Neural progenitor cell (in vitro differentiated cells): ENCODE measurements at regions not wholly inside any gene's neighbourhood (a gene's known extent, or its start where the extent isn't known, plus 50 kb on each side); places are given as distances from the start of the nearest gene placed in this dataset. TPM values are rescaled to one million over a fixed set of nuclear protein-coding genes. Genes with fewer than 3 reads are reported as not detected.

ENCODE experiments used
- DNase-seq: peaks from one replicate; pipeline ENCODE4 v3.0.0-alpha.2; 2016; ENCODE audit warnings: low spot score
- H2AFZ ChIP-seq: fragments of 200-600 bp; sonication (generic); replicated peaks from 2 replicates; pipeline ENCODE4 v1.6.1; 2016; ENCODE audit warnings: antibody characterized with exemption
- H3F3A ChIP-seq: fragments of 200-600 bp; sonication (generic); 2 replicates; pipeline ENCODE4 v1.6.1; 2016; ENCODE audit warnings: antibody characterized with exemption, low read depth
- H3K27ac ChIP-seq: fragments of 200-600 bp; sonication (generic); 2 replicates; pipeline ENCODE4 v1.5.1; 2016; ENCODE audit warnings: mild to moderate bottlenecking
- H3K27me3 ChIP-seq: fragments of 200-600 bp; sonication (generic); 2 replicates; pipeline ENCODE4 v1.6.1; 2016; ENCODE audit warnings: mild to moderate bottlenecking, moderate library complexity
- H3K36me3 ChIP-seq: fragments of 200-600 bp; sonication (generic); 2 replicates; pipeline ENCODE4 v1.5.1; 2016
- H3K4me1 ChIP-seq: fragments of 200-600 bp; sonication (generic); 2 replicates; pipeline ENCODE4 v1.6.1; 2016; ENCODE audit warnings: mixed run types
- H3K4me2 ChIP-seq: fragments of 200-600 bp; sonication (generic); 2 replicates; pipeline ENCODE4 v1.6.1; 2016
- H3K4me3 ChIP-seq: fragments of 200-600 bp; sonication (generic); 2 replicates; pipeline ENCODE4 v1.5.1; 2016
- H3K79me2 ChIP-seq: fragments of 200-600 bp; sonication (generic); 2 replicates; pipeline ENCODE4 v1.6.1; 2016; ENCODE audit warnings: low read depth
- H3K9ac ChIP-seq: fragments of 200-600 bp; sonication (generic); 2 replicates; pipeline ENCODE4 v1.6.1; 2016
- H3K9me3 ChIP-seq: fragments of 200-600 bp; sonication (generic); 2 replicates; pipeline ENCODE4 v1.5.1; 2016; ENCODE audit warnings: low read depth
- H4K20me1 ChIP-seq: fragments of 200-600 bp; sonication (generic); 2 replicates; pipeline ENCODE4 v1.6.1; 2016; ENCODE audit warnings: low read depth
- H3K27ac Mint-ChIP-seq: 3 replicates; pipeline ENCODE4 v1.8.0; 2021; ENCODE audit warnings: mixed read lengths
- H3K27me3 Mint-ChIP-seq: 2 replicates; pipeline ENCODE4 v1.8.0; 2022; ENCODE audit warnings: low read depth, mild to moderate bottlenecking, inconsistent platforms, moderate library complexity, mixed read lengths; ENCODE audit not compliant: insufficient read depth
- H3K36me3 Mint-ChIP-seq: 3 replicates; pipeline ENCODE4 v1.8.0; 2021; ENCODE audit warnings: mixed read lengths
- H3K4me1 Mint-ChIP-seq: 3 replicates; pipeline ENCODE4 v1.8.0; 2021; ENCODE audit warnings: mixed read lengths
- H3K4me3 Mint-ChIP-seq: 3 replicates; pipeline ENCODE4 v1.8.0; 2021; ENCODE audit warnings: mild to moderate bottlenecking, moderate library complexity, mixed read lengths
- H3K9me3 Mint-ChIP-seq: 3 replicates; pipeline ENCODE4 v1.8.0; 2020; ENCODE audit warnings: mixed read lengths
- CTCF ChIP-seq: fragments of 200-600 bp; sonication (generic); IDR thresholded peaks from 2 replicates; pipeline ENCODE4 v1.5.1; 2017; ENCODE audit warnings: antibody characterized with exemption, mild to moderate bottlenecking
- EZH2 ChIP-seq: fragments of 200-600 bp; sonication (generic); IDR thresholded peaks from 2 replicates; pipeline ENCODE4 v1.6.1; 2017; ENCODE audit warnings: antibody characterized with exemption, mild to moderate bottlenecking, moderate library complexity
- EZH2phosphoT487 ChIP-seq: fragments of 200-600 bp; sonication (generic); IDR thresholded peaks from 2 replicates; pipeline ENCODE4 v1.6.1; 2017; ENCODE audit warnings: antibody characterized with exemption
- small RNA-seq: library from RNA; depleted of rRNA; stranded (forward); fragments of <200 nt; gene quantifications from one replicate; pipeline ENCODE3, GENCODE V24; 2015

GRCh38 chr1:63269571-63269970, 52.8 kb upstream of the FOXD3 start:
- Mint-ChIP-seq H3K4me1 (no peaks in the 10 kb centered on the region), H3K9me3 (no peaks in the 10 kb centered on the region), H3K27ac (no peak overlapping the region), H3K36me3 (no peaks in the 10 kb centered on the region), H3K4me3 (no peak overlapping the region), H3K27me3 (peaks cover 6% of the 10 kb centered on the region)
- H3K9me3 ChIP-seq = no peaks in the 10 kb centered on the region
- no peak overlapping the region for H3K4me2 ChIP-seq
- no peak overlapping the region for H2AFZ ChIP-seq
- H3K4me1 ChIP-seq = no peaks in the 10 kb centered on the region
- no peak overlapping the region for H3K9ac ChIP-seq
- no peak overlapping the region for H3K4me3 ChIP-seq
- H3K27me3 ChIP-seq = peaks cover 24% of the 10 kb centered on the region
- H3K79me2 ChIP-seq = no peaks in the 10 kb centered on the region
- H3F3A ChIP-seq = no peaks in the 10 kb centered on the region
- no peaks in the 10 kb centered on the region for H4K20me1 ChIP-seq
- DNase-seq = no peak
- no peak overlapping the region for H3K27ac ChIP-seq
- no peaks in the 10 kb centered on the region for H3K36me3 ChIP-seq
- no peak for TF ChIP-seq CTCF
- no peak for TF ChIP-seq EZH2phosphoT487
- no peak for TF ChIP-seq EZH2

Small RNAs in the stretch of these regions (small RNA-seq; reads per million reads assigned to genes)
- gene RNA5SP49 = not detected
